Suprapubic skin (tissue), 4 donors: ENCODE measurements at regions not wholly inside any gene's neighbourhood (a gene's known extent, or its start where the extent isn't known, plus 50 kb on each side); places are given as distances from the start of the nearest gene placed in this dataset.

ENCODE experiments used
- CTCF ChIP-seq, 2 donors: fragments of 200-600 bp in 1 of 2; fragments of 450-650 bp in 1 of 2; sonication (generic) in 1 of 2; IDR thresholded peaks; one replicate each; pipeline ENCODE4 v1.5.1; 2016 to 2019; ENCODE audit warnings: antibody characterized with exemption in 2 of 2, mild to moderate bottlenecking in 1 of 2, moderate library complexity in 1 of 2
- EP300 ChIP-seq: sonication (generic); formaldehyde crosslinking; IDR thresholded peaks from one replicate; pipeline ENCODE4 v1.6.1; 2017; ENCODE audit warnings: antibody characterized with exemption
- POLR2A ChIP-seq, 2 donors: fragments of 450-650 bp; IDR thresholded peaks; one replicate each; pipeline ENCODE4 v1.6.1; 2017; ENCODE audit warnings: antibody characterized with exemption in 2 of 2, mild to moderate bottlenecking in 2 of 2, moderate library complexity in 2 of 2
- POLR2AphosphoS5 ChIP-seq, 3 donors: sonication (generic); formaldehyde crosslinking; IDR thresholded peaks; one replicate each; pipeline ENCODE4 v1.6.1; 2017; ENCODE audit warnings: antibody characterized with exemption in 3 of 3

DNA sequence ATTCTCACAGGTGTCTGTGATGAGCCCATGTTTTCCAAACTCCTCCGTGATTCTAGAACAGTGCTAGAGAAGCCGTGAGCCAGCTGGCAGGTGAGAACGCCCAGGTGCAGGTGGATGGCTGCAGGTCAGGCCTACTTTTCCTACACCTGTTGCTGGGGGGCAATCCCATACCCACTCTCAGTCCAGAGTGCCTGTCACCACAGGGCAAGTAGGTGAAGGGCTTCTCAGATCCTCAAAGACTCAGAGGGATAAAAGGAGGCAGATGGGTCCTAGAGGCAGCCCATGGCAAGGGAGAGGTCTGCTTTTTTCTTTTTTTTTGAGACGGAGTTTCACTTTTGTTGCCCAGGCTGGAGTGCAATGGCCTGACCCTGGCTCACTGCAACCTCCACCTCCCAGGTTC, 50.7 kb upstream of the H6PD start:
- TF ChIP-seq POLR2A (IDR thresholded peaks at IDR 0.05) (no peak), CTCF (IDR thresholded peaks at IDR 0.05) (no peak), EP300 (no peak), POLR2AphosphoS5 (IDR thresholded peaks at IDR 0.05) (no peak)
